H1 (cell line): ENCODE measurements at regions not wholly inside any gene's neighbourhood (a gene's known extent, or its start where the extent isn't known, plus 50 kb on each side); places are given as distances from the start of the nearest gene placed in this dataset.

ENCODE experiments used
- CTCF ChIA-PET: fragments of 300-600 bp; sonication (Branson Sonifier 250); formaldehyde crosslinking; loops from one replicate; lab custom pipeline; 2021; ENCODE audit not compliant: partially characterized antibody; lab: Charles Lee
- POLR2A ChIA-PET: fragments of 300-600 bp; sonication (Branson Sonifier 250); formaldehyde crosslinking; loops from one replicate; lab custom pipeline; 2021; ENCODE audit warnings: inconsistent platforms; ENCODE audit not compliant: partially characterized antibody; lab: Charles Lee
- DNase-seq, 2 experiments: peaks; one replicate each; pipeline versions ENCODE4 v3.0.0 to v3.0.0-alpha.2; 2010 to 2022; ENCODE audit warnings: low spot score in 2 of 2, low read depth in 1 of 2, mixed read lengths in 1 of 2
- FAIRE-seq: peaks from 2 replicates; lab custom pipeline; 2011; peaks lifted over from hg19 to GRCh38; lab: Jason Lieb, UNC
- H2AFZ ChIP-seq: 2 replicates; pipeline ENCODE4 v1.8.1; 2012; ENCODE audit warnings: low read length, inconsistent platforms
- H2AK5ac ChIP-seq: 2 replicates; pipeline ENCODE4 v1.6.1; 2013; ENCODE audit warnings: low read depth, low read length
- H2BK120ac ChIP-seq: replicated peaks from 2 replicates; pipeline ENCODE3; 2013; ENCODE audit warnings: low read depth, low read length, inconsistent platforms
- H2BK12ac ChIP-seq: 2 replicates; pipeline ENCODE4 v1.6.1; 2013; ENCODE audit warnings: low read depth, low read length
- H2BK15ac ChIP-seq: 2 replicates; pipeline ENCODE4 v1.6.1; 2013; ENCODE audit warnings: low read length
- H2BK20ac ChIP-seq: 2 replicates; pipeline ENCODE4 v1.6.1; 2013; ENCODE audit warnings: low read length
- H2BK5ac ChIP-seq: 2 replicates; pipeline ENCODE4 v1.6.1; 2013; ENCODE audit warnings: low read depth, low read length
- H3K14ac ChIP-seq: 2 replicates; pipeline ENCODE4 v1.6.1; 2013; ENCODE audit warnings: inconsistent platforms; ENCODE audit not compliant: insufficient read length
- H3K18ac ChIP-seq: 2 replicates; pipeline ENCODE4 v1.6.1; 2013; ENCODE audit warnings: low read length; ENCODE audit errors: extremely low read depth
- H3K23ac ChIP-seq: 2 replicates; pipeline ENCODE4 v1.6.1; 2013; ENCODE audit warnings: inconsistent platforms; ENCODE audit not compliant: insufficient read length
- H3K23me2 ChIP-seq: 2 replicates; pipeline ENCODE4 v1.6.1; 2013; ENCODE audit warnings: low read depth, low read length
- H3K27ac ChIP-seq: 2 replicates; pipeline ENCODE4 v1.6.1; 2011; ENCODE audit warnings: low read depth, low read length, inconsistent platforms
- H3K27me3 ChIP-seq, 4 experiments: replicated peaks in 1 of 4; 1 replicate in 1 of 4; 2 replicates in 3 of 4; pipeline versions ENCODE4 v1.6.1 to v1.8.1; 2011 to 2013; ENCODE audit warnings: low read length in 3 of 4, mild to moderate bottlenecking in 3 of 4, inconsistent platforms in 2 of 4, mixed read lengths in 2 of 4, moderate library complexity in 1 of 4; ENCODE audit not compliant: control insufficient read depth in 3 of 4, insufficient read depth in 3 of 4; ENCODE audit errors: extremely low read depth in 1 of 4
- H3K36me3 ChIP-seq, 4 experiments: 2 replicates each; pipeline versions ENCODE4 v1.6.1 to v1.8.1; 2011 to 2013; ENCODE audit warnings: mild to moderate bottlenecking in 4 of 4, low read length in 3 of 4, moderate library complexity in 2 of 4, control low read depth in 1 of 4, inconsistent platforms in 1 of 4; ENCODE audit not compliant: insufficient read depth in 4 of 4, control insufficient read depth in 2 of 4
- H3K4ac ChIP-seq: replicated peaks from 2 replicates; pipeline ENCODE3; 2013; ENCODE audit warnings: low read length, low read depth, mixed read lengths, inconsistent platforms; ENCODE audit not compliant: insufficient read length
- H3K4me1 ChIP-seq, 4 experiments: replicated peaks in 1 of 4; 1 replicate in 1 of 4; 2 replicates in 3 of 4; pipeline versions ENCODE4 v1.6.1 to v1.8.1; 2011 to 2013; ENCODE audit warnings: low read length in 3 of 4, inconsistent platforms in 2 of 4, mixed read lengths in 1 of 4; ENCODE audit not compliant: insufficient read depth in 4 of 4, control insufficient read depth in 3 of 4
- H3K4me2 ChIP-seq, 2 experiments: 2 replicates each; pipeline versions ENCODE4 v1.6.1 to v1.8.1; 2011 to 2013; ENCODE audit warnings: low read depth in 2 of 2, low read length in 2 of 2, control low read depth in 1 of 2, inconsistent platforms in 1 of 2, mild to moderate bottlenecking in 1 of 2; ENCODE audit not compliant: insufficient read depth in 1 of 2
- H3K4me3 ChIP-seq, 4 experiments: fragments of 200-600, 300-600 bp in 1 of 4; sonication (generic), shearing (Covaris generic), sonication (Bioruptor Twin) in 1 of 4; 2 replicates each; pipeline versions ENCODE4 v1.5.1 to v1.8.1; 2011 to 2016; ENCODE audit warnings: low read length in 4 of 4, low read depth in 3 of 4, control low read depth in 2 of 4, inconsistent platforms in 2 of 4, mild to moderate bottlenecking in 2 of 4, mixed read lengths in 1 of 4, moderate library complexity in 1 of 4; ENCODE audit not compliant: insufficient read depth in 2 of 4; ENCODE audit errors: extremely low read depth in 1 of 4
- H3K56ac ChIP-seq: replicated peaks from 2 replicates; pipeline ENCODE3; 2013; ENCODE audit warnings: low read depth, mild to moderate bottlenecking, mixed read lengths, low read length, inconsistent platforms; ENCODE audit not compliant: insufficient read length
- H3K79me1 ChIP-seq: 2 replicates; pipeline ENCODE4 v1.6.1; 2013; ENCODE audit warnings: low read depth, low read length, control low read depth
- H3K79me2 ChIP-seq, 2 experiments: 2 replicates each; pipeline versions ENCODE4 v1.6.1 to v1.8.1; 2012 to 2013; ENCODE audit warnings: low read length in 2 of 2, mild to moderate bottlenecking in 2 of 2, inconsistent platforms in 1 of 2; ENCODE audit not compliant: insufficient read depth in 2 of 2, control insufficient read depth in 1 of 2
- H3K9ac ChIP-seq, 4 experiments: replicated peaks in 1 of 4; 1 replicate in 1 of 4; 2 replicates in 3 of 4; pipeline versions ENCODE4 v1.6.1 to v1.8.1; 2011 to 2013; ENCODE audit warnings: low read depth in 3 of 4, low read length in 3 of 4, control low read depth in 2 of 4, mild to moderate bottlenecking in 2 of 4, moderate library complexity in 2 of 4, inconsistent platforms in 1 of 4; ENCODE audit errors: extremely low read depth in 1 of 4
- H3K9me3 ChIP-seq, 2 experiments: 2 replicates each; pipeline versions ENCODE4 v1.6.1 to v1.8.1; 2012 to 2013; ENCODE audit warnings: mild to moderate bottlenecking in 2 of 2, moderate library complexity in 2 of 2, control low read depth in 1 of 2, inconsistent platforms in 1 of 2, low read depth in 1 of 2, low read length in 1 of 2, mixed read lengths in 1 of 2; ENCODE audit not compliant: insufficient read depth in 2 of 2
- H4K20me1 ChIP-seq, 2 experiments: replicated peaks in 1 of 2; 2 replicates each; pipeline versions ENCODE3 to v1.8.1; 2011 to 2013; ENCODE audit warnings: inconsistent platforms in 2 of 2, low read length in 2 of 2, mild to moderate bottlenecking in 1 of 2; ENCODE audit not compliant: insufficient read depth in 2 of 2, control insufficient read depth in 1 of 2
- H4K5ac ChIP-seq: 2 replicates; pipeline ENCODE4 v1.6.1; 2013; ENCODE audit warnings: low read length, low read depth, mixed read lengths, inconsistent platforms; ENCODE audit not compliant: insufficient read length
- H4K8ac ChIP-seq: 2 replicates; pipeline ENCODE4 v1.8.0; 2013; ENCODE audit warnings: mild to moderate bottlenecking, moderate library complexity, low read length, inconsistent platforms; ENCODE audit not compliant: insufficient read depth; ENCODE audit errors: extremely low read depth
- H4K91ac ChIP-seq: replicated peaks from 2 replicates; pipeline ENCODE3; 2013; ENCODE audit warnings: low read length, mixed read lengths, inconsistent platforms; ENCODE audit not compliant: insufficient read length
- CTBP2 ChIP-seq: IDR thresholded peaks from 2 replicates; pipeline ENCODE4 v1.7.0; 2011; ENCODE audit warnings: borderline replicate concordance, mild to moderate bottlenecking, moderate library complexity, mixed read lengths, low read length; ENCODE audit not compliant: insufficient read depth, insufficient read length
- FOSL1 ChIP-seq: IDR thresholded peaks from 2 replicates; pipeline ENCODE4 v1.6.1; 2011; ENCODE audit warnings: mild to moderate bottlenecking, low read depth, low read length, moderate library complexity; ENCODE audit not compliant: insufficient read depth
- JUND ChIP-seq: IDR thresholded peaks from 2 replicates; pipeline ENCODE4 v1.6.1; 2011; ENCODE audit warnings: mild to moderate bottlenecking, improper control_type of control experiment, low read length
- SAP30 ChIP-seq: fragments of 300-600 bp; sonication (generic); IDR thresholded peaks from 2 replicates; pipeline ENCODE4 v1.7.1; 2012; ENCODE audit warnings: low read length, moderate library complexity, mild to moderate bottlenecking, inconsistent platforms; ENCODE audit not compliant: insufficient read depth, insufficient replicate concordance
- SIN3A ChIP-seq, 2 experiments: IDR thresholded peaks in 1 of 2; conservative IDR thresholded peaks in 1 of 2; 2 replicates each; pipeline ENCODE4 v1.6.1; 2011 to 2012; ENCODE audit warnings: low read length in 2 of 2, improper control_type of control experiment in 1 of 2, low read depth in 1 of 2, mild to moderate bottlenecking in 1 of 2
- SP4 ChIP-seq: IDR thresholded peaks from 2 replicates; pipeline ENCODE4 v1.6.1; 2012; ENCODE audit warnings: low read length, inconsistent platforms
- SRF ChIP-seq: IDR thresholded peaks from 2 replicates; pipeline ENCODE4 v1.6.1; 2011; ENCODE audit warnings: mild to moderate bottlenecking, low read depth, low read length, moderate library complexity
- TAF7 ChIP-seq: optimal IDR thresholded peaks from 2 replicates; pipeline ENCODE3; 2011; ENCODE audit warnings: low read depth, mild to moderate bottlenecking, inconsistent platforms, low read length, moderate library complexity, borderline replicate concordance
- WGBS, 2 experiments: shearing (Covaris generic) in 1 of 2; methylation state at CpG; one replicate each; pipeline versions ENCODE4 v1.1.6 to v1.1.7; 2013 to 2015; ENCODE audit warnings: low lambda C conversion rate in 2 of 2, mixed read lengths in 2 of 2, inconsistent platforms in 1 of 2, low coverage in 1 of 2, missing lambda C conversion rate in 1 of 2; ENCODE audit not compliant: insufficient replicate concordance in 2 of 2, insufficient coverage in 1 of 2, insufficient read length in 1 of 2; ENCODE audit errors: extremely low coverage in 1 of 2, missing lambda C conversion rate in 1 of 2; 5-methylcytosine and 5-hydroxymethylcytosine counted together
- TF ChIP-seq, protein P1 (sequence below): IDR thresholded peaks from 2 replicates; pipeline ENCODE4 v1.6.1; 2011; ENCODE audit warnings: low read depth, mild to moderate bottlenecking, low read length; ENCODE audit not compliant: insufficient read depth

GRCh38 chr2:22276696-22277095 lies 1108.3 kb upstream of the KLHL29 start:
- Histone ChIP-seq H4K91ac (no peak overlapping the region), H2BK20ac (no peak overlapping the region), H2BK120ac (no peak overlapping the region), H3K4me1 (no peaks in the 10 kb centered on the region), H2BK12ac (no peak overlapping the region), H3K14ac (no peak overlapping the region), H4K8ac (no peak overlapping the region), H4K20me1 (no peaks in the 10 kb centered on the region), H3K4me2 (no peak overlapping the region), H3K56ac (no peak overlapping the region), H3K79me1 (no peaks in the 10 kb centered on the region), H3K36me3 (no peaks in the 10 kb centered on the region), H3K18ac (no peak overlapping the region), H3K4ac (no peak overlapping the region), H3K27me3 (no peaks in the 10 kb centered on the region), H2AFZ (no peak overlapping the region), H3K4me3 (no peak overlapping the region), H3K79me2 (no peaks in the 10 kb centered on the region), H3K23ac (no peak overlapping the region), H3K9ac (no peak overlapping the region), H2BK15ac (no peak overlapping the region), H2BK5ac (no peak overlapping the region), H3K9me3 (no peaks in the 10 kb centered on the region), H2AK5ac (no peak overlapping the region), H4K5ac (no peak overlapping the region), H3K27ac (no peak overlapping the region), H3K23me2 (no peaks in the 10 kb centered on the region; the same call in 1 of the 2 replicates)
- CTCF ChIA-PET = no interaction called here
- 94% methylated on average over 4 of the region's 4 CpGs; no CpG with 5 or more reads in 1 of the 2 experiments for WGBS, 2 experiments
- DNase-seq (no peak), FAIRE-seq (no peak)
- no peak for TF ChIP-seq SP4
- TF ChIP-seq CTBP2 = no peak
- no peak for TF ChIP-seq SRF
- TF ChIP-seq FOSL1 = no peak
- TF ChIP-seq, protein P1, sequence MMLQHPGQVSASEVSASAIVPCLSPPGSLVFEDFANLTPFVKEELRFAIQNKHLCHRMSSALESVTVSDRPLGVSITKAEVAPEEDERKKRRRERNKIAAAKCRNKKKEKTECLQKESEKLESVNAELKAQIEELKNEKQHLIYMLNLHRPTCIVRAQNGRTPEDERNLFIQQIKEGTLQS = no peak
- no peak for TF ChIP-seq TAF7
- no peak for TF ChIP-seq JUND
- TF ChIP-seq SAP30 = no peak
- TF ChIP-seq SIN3A (conservative IDR thresholded peaks at IDR 0.05 in 1 of 2, IDR thresholded peaks at IDR 0.05 in 1 of 2; ENCODE audit: low read depth in 1 of 2, low read length in 2 of 2) = no peak
- POLR2A ChIA-PET = no interaction called here
